ENCODE measurements at regions not wholly inside any gene's neighbourhood (a gene's known extent, or its start where the extent isn't known, plus 50 kb on each side); places are given as distances from the start of the nearest gene placed in this dataset.

GRCh38 chr6:148091394-148091793, 251.2 kb upstream of the SASH1 start:
- TF ChIP-seq CTCF (IDR thresholded peaks at IDR 0.05), result no peak

GRCh38 chr6:148103436-148103835, 239.2 kb upstream of the SASH1 start:
- no peak for TF ChIP-seq CTCF (IDR thresholded peaks at IDR 0.05)
- Histone ChIP-seq H3K4me3 (no peak overlapping the region), H3K27me3 (no peaks in the 10 kb centered on the region), H3K36me3 (no peaks in the 10 kb centered on the region), H3K4me1 (no peaks in the 10 kb centered on the region), H3K9ac (ENCODE audit: low read depth in 2 of 2, low read length in 2 of 2) (no peak overlapping the region), H3K27ac (no peak overlapping the region), H3K9me3 (no peaks in the 10 kb centered on the region)
- DNase-seq, result no peak
- intact Hi-C loops (cut with DNase I), result no loop called here

More at GRCh38 chr6:148091394-148091793, 251.2 kb upstream of the SASH1 start:
- no peaks in the 10 kb centered on the region for H3K27me3 ChIP-seq
- intact Hi-C loops (cut with DNase I), result no loop called here
- no peaks in the 10 kb centered on the region for H3K4me1 ChIP-seq
- H3K4me3 ChIP-seq, result no peak overlapping the region
- no peaks in the 10 kb centered on the region for H3K36me3 ChIP-seq
- no peak overlapping the region for H3K9ac ChIP-seq (ENCODE audit: low read depth in 2 of 2, low read length in 2 of 2)
- H3K9me3 ChIP-seq, result no peaks in the 10 kb centered on the region
- no peak overlapping the region for H3K27ac ChIP-seq
- DNase-seq, result no peak

- no peak overlapping the region for H3K9ac ChIP-seq (ENCODE audit: low read depth in 2 of 2, low read length in 2 of 2)
- H3K36me3 ChIP-seq, result no peaks in the 10 kb centered on the region
- no peaks in the 10 kb centered on the region for H3K9me3 ChIP-seq
- intact Hi-C loops (cut with DNase I), result no loop called here
- no peaks in the 10 kb centered on the region for H3K27me3 ChIP-seq
- DNase-seq, result no peak
- no peak overlapping the region for H3K4me3 ChIP-seq
- H3K27ac ChIP-seq, result no peak overlapping the region
- no peaks in the 10 kb centered on the region for H3K4me1 ChIP-seq
- TF ChIP-seq CTCF (IDR thresholded peaks at IDR 0.05), result no peak
Observed at GRCh38 chr6:148104131-148104530, 238.5 kb upstream of the SASH1 start.

GRCh38 chr6:148105695-148106094, 236.9 kb upstream of the SASH1 start:
- Histone ChIP-seq H3K36me3 (no peaks in the 10 kb centered on the region), H3K27ac (no peak overlapping the region), H3K9me3 (no peaks in the 10 kb centered on the region), H3K9ac (ENCODE audit: low read depth in 2 of 2, low read length in 2 of 2) (no peak overlapping the region), H3K27me3 (no peaks in the 10 kb centered on the region), H3K4me3 (no peak overlapping the region), H3K4me1 (no peaks in the 10 kb centered on the region)
- TF ChIP-seq CTCF (IDR thresholded peaks at IDR 0.05), result no peak
- DNase-seq, result no peak
- intact Hi-C loops (cut with DNase I), result no loop called here

GRCh38 chr6:148107911-148108310, 234.7 kb upstream of the SASH1 start:
- H3K9ac ChIP-seq (ENCODE audit: low read depth in 2 of 2, low read length in 2 of 2), result no peak overlapping the region
- TF ChIP-seq CTCF (IDR thresholded peaks at IDR 0.05), result no peak
- DNase-seq, result no peak
- H3K27me3 ChIP-seq, result no peaks in the 10 kb centered on the region
- intact Hi-C loops (cut with DNase I), result no loop called here
- no peaks in the 10 kb centered on the region for H3K36me3 ChIP-seq
- H3K9me3 ChIP-seq, result no peaks in the 10 kb centered on the region
- H3K27ac ChIP-seq, result no peak overlapping the region
- H3K4me1 ChIP-seq, result no peaks in the 10 kb centered on the region
- no peak overlapping the region for H3K4me3 ChIP-seq

- DNase-seq, result no peak
- H3K36me3 ChIP-seq, result no peaks in the 10 kb centered on the region
- intact Hi-C loops (cut with DNase I), result no loop called here
- TF ChIP-seq CTCF (IDR thresholded peaks at IDR 0.05), result no peak
- H3K4me1 ChIP-seq, result no peaks in the 10 kb centered on the region
- H3K9ac ChIP-seq (ENCODE audit: low read depth in 2 of 2, low read length in 2 of 2), result no peak overlapping the region
- H3K27ac ChIP-seq, result no peak overlapping the region
- no peaks in the 10 kb centered on the region for H3K27me3 ChIP-seq
- H3K9me3 ChIP-seq, result no peaks in the 10 kb centered on the region
- no peak overlapping the region for H3K4me3 ChIP-seq
Observed at GRCh38 chr6:148109732-148110131, 232.9 kb upstream of the SASH1 start.

All from colonic mucosa (tissue), 4 donors.